ENCODE measurements at regions not wholly inside any gene's neighbourhood (a gene's known extent, or its start where the extent isn't known, plus 50 kb on each side); places are given as distances from the start of the nearest gene placed in this dataset.

DNA sequence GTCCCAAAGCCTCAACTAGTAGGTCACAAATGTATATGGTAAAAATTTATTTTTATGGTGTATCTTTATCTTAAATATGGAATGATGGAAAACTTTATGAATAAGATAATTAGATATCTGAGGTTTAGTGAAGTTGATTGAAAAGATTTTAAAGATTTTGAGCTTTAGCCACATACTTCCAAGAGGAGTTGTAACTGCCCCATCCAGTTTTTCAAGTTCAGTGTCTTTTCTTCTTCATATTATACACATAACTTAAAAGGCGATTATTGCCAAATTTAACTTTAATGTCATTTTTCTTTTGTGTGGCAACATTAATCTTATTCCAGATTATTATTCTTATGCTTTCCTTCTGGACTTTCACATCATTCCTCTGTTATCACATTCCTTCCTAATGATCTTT, 266.4 kb downstream of the TINAG start:
- no peak for DNase-seq

DNA sequence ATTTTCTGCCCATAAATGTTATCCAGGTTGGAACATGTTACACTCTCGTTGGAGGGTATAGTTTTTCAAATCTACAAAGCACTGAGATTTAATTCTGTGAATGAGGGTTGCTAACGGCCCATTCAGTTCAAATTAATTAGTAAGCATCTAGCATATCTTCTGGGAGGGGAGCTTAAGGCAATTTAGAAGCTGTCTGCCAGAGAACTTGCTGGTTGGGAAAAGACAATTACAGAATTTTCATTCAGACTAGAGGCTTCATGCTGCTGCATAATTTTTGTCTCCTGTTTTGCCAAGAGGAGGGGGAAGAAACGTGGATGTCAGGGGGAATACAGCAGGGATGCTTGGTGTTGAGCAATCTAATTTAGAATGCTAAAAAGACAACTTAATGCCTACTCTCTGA, 268.3 kb upstream of the FAM83B start:
- DNase-seq = no peak

DNA sequence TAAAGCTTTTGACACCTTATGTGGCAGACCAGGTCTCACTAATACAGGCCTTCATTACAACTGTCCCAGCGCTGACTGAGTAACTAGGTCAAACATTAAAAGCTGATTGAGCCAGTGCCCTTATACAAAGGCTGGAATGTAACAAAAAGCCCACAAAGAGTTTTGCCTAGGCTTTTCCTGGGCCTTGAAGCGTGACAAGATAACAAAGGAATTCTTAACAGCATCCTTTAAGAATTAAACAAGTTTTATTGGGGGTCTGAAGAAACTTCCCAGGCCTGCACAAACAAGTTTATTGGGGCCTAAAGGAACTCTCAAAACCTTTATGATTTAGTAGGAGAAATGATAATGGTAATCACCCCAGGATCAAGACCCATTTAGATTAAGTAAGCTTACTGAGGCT, 267.6 kb upstream of the FAM83B start:
- no peak for DNase-seq

DNA sequence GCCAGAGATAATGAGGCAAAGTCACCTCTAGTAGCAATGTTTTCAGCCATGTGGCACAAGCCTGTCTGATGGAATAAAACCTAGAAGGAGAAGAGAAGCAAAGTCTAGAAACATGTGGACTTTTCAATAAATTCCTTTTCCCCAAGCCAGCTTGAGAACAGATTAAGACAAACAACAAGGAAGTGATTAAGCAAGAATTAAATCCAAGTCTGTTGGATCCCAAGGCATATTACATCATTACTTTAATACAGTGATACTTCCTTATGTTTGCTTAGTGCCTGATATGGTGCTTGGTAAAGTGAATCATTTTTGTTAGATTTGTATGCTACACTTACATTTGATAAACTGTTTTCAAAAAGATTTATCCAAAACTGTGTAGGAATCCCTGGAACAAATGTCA, 260.3 kb upstream of the FAM83B start:
- no peak for DNase-seq

DNA sequence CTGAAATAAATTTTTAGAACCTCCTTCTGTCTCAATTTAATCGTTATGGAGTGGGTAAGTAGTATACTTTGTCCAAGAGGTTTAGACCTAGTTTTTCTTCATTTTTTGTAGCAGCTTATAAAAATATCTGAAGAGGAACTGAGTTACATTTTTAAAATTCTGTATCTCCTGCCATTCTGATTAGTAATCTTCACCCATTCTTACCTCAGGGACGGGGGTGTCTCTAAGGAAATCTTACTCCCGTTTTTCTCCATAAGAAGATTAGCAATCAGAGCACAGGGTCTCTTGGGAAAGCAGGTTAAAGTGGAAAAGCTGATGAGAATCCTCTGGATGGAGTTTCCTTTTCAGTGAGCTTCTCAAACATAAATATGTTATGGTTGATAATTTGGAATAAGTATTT, 259.3 kb upstream of the FAM83B start:
- DNase-seq = no peak

DNA sequence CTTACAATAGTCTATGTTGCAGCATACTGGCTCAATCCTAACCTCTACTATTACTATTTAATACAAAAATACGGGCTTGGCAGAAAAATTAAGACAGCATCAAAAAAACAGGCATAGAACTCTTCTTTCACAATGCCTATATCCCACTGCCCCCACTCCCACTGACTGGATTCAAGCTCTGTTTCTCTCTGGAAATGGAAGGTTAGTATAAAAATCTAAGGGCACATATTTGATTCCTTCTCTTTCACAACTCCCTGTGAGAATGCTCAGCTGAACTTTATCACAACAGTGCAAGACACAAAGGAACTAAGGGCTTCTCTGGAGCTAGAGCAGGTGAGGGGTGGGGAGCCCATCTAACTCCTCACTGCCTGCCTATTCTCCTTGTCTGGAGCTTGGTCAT, 258.4 kb upstream of the FAM83B start:
- DNase-seq = no peak

DNA sequence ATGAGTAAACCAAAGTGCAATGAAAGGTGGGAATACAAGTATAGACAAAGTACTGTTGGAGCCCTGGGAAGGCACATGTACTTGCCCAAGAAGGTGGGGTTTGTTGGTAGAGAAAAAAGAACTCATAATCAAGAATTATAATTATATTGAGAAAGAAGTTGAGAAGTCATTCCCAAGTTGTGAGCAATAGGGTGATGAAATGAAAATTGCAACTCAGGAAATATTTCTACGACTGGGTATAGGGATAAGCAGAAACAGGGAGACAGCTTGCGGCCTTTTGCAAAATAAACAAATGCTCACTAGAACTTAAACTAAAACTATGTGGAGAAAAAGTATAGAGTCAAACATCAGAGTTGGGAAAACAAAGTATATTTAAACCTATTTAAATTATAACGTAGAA, 250.7 kb upstream of the FAM83B start:
- DNase-seq = no peak

DNA sequence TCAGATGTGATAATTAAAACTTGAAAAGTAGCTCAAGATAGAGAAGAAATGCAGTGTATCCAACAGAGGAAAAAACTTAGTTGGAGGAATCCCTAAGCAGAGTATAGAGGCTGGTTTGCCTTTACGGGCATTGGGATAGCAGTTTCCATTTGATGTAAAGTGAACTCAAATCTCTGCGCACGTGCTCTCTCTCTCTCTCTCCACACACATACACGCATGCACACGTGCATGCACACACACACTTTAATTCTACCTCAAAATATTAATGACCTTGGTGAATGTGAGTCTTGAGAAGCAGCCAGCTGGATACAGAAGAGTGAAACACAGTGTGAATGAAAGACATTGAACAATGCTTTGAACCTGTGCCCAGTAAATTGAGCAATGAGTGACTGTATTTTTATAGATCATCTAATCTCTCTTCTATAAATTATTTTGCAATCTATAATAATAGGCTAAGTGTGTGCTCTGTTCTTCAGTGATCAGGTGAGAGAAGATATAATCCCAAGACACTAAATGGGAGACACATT, 247.7 kb upstream of the FAM83B start:
- DNase-seq = no peak

DNA sequence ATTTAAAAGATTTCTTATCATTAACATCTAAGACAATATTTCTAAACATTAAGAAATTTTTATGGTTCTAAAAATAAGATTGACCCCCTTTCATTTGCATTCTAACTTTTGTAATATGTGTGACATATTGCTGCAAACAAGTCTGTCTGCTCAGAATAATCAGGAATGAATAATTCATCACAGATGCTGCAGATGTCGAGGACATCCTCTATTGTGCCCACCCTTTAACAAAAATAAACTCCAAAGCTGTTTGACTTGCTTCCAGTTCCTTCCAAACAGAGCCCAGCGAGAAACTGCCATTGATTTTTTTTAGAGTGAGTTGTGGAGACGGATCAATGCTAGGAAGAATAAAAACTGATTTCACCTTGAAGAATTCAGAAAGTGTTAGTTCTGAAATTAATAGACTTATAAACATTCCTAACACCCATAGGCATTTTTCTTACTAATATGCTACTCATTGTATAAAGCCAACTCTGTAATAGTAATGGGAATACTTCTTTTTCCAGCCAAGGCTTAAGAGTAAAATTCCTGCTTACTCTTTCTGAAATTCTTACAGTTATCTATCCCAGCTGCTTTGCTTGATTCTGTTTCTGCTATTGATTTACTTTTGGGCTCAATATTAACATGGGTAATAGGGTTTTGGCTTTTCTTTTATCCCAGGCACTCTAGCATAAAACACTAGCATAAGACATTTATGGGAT, 244.8 kb upstream of the FAM83B start:
- no peak for DNase-seq

DNA sequence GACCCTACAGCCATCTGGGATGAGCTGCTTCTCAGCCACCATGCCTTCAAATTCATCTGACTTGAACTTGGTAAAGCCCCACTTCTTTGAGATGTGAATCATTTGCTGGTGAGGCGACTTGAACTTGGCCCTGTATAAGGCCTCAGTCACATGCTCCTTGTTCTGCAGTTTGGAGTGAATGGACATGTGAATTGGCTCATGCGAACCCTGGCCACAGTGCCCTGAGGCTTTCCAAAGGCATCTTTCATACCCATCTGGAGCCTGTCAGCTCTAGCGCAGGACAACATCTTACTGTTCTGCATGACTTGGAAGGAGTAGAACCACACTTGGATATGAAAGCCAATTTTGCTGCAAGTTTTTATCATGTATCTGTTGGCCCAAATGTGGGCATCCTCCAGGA, 244.0 kb upstream of the FAM83B start:
- no peak for DNase-seq

DNA sequence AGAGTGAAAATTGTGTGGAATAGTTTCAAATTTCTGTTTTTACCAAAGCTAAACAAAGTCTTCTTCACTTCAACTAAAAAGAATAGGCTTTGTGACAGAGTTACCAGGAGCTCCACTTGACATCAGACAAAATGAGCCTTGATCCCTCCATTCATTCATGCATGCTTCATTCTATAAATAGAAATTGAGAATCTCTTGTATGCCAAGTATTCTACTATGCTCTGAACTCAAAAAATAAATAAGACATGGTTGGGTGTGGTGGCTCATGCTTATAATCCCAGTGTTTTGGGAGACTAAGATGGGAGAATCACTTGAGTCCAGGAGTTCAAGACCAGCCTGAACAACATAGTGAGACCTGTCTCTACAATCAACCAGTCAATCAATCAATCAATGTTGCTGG, 236.6 kb upstream of the FAM83B start:
- DNase-seq = no peak

DNA sequence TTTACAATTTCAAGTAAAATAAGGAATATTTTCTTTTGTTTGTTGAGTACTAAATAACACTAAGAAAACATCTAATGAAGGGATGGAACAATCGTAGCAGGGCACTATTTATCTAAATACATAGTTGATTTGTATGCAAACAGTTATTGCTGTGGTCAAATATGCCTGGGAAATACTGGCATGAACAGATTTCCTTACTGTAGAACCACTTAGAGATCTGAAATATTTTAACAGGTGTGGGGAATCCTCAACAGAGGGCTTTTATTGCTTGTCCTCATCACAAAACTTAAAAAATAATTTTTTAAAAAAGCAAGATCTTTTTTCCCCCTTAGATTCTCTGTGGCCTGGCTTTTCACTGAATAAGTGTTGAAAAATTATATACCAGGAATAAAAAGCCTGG, 233.0 kb upstream of the FAM83B start:
- DNase-seq = no peak

DNA sequence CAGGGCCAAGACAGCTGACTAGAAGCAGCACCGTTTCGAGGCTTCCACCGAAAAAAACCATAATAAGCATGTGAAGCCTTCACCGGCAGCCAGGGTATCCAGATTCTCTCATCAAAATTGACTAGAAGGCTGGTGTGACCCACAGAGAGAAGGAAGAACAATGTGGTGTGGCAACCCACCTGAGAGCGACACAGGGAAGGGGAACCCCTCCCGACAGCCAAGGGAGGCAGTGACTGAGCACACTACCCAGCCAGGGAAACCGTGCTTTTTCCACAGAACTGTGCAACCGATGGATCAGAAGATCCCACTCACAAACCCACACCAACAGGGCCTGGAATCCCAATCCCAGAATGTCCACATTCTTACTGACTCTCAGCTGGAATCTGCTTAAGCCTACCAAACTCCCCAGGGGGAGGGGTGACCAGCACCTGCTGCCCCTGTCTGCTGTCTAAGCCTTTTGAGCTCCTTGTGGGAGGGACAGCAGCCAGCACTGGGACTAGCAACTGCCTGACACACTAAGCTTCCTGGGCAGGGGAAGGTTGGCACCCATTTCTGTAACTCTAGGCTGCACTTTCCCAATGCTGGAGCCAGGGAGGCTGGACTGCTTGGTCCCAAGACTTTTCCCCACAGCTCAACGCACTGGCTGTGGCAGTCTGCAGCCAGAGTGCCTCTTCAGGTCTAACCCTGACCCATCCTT, 231.9 kb upstream of the FAM83B start:
- no peak for DNase-seq

DNA sequence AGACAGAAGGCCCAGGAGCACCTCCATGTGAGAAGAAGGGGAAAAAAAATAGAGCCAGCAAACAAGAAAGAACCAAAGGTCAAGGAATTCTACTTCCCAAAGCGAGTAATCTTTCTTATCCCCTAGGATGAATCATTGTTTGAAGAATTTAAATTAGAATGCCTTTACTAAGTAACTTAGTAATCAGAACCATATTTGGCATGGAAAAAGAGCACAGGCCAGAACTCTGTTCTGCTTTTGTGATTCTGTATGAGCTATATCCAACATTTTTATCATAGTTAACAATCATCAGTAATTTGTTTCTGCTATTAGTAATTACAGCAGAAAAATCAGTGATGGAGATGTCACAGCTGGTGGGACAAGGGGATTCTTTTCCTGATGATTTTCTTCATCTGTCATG, 228.8 kb upstream of the FAM83B start:
- no peak for DNase-seq

DNA sequence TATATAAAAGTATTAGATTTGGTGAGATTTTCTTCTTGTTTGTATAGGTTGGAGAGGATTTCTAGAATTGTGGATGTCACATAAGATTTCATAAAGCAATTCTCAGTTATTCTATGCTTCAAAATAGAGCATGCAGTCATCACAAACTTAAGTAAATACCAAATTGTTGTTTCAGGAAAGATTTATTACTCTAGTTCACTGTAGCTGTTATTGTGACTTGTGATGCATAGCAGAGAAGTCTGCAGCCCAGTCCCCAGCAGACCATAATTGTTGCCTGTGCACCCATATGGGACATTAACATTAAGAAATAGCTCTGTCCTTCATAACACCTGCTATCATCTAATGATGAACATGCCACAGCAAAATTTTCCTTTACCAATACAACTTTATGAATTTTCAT, 228.0 kb upstream of the FAM83B start:
- no peak for DNase-seq

DNA sequence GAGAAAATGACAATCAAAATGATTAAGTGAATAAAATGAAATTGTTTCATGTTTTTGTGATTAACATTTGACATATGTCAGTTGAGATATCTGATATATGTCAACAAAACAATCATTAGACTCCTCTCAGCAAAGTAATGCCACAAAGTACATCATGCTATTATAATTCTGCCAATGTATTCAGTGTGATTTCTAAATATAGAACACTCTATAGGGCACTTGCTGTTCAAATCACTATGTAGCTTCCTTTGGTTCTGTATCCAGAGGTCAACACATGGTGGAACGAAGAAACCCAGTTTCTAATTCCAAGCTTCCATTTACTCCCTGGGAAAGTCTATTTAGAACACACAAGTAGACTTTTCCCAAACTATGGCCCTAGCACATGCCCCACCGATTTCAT, 227.5 kb upstream of the FAM83B start:
- DNase-seq = no peak

DNA sequence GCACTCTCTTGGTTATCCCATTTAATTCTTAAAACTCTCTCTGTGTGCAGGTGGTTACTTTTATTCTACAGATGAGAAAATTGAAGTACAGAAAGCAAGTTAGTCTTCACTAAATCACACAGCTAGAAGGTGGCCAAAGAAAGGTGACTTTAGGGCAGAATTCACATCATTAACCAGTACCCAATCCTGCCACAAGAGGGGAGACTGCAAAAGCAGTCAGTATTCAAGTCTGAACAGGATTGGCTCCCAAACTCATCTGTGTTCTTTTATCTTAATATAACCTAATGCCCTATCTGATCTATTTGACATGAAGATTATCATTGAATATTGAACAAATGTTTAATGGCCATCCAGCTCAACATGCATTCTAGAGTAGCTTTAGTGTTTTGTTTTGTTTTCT, 225.3 kb upstream of the FAM83B start:
- DNase-seq = no peak

DNA sequence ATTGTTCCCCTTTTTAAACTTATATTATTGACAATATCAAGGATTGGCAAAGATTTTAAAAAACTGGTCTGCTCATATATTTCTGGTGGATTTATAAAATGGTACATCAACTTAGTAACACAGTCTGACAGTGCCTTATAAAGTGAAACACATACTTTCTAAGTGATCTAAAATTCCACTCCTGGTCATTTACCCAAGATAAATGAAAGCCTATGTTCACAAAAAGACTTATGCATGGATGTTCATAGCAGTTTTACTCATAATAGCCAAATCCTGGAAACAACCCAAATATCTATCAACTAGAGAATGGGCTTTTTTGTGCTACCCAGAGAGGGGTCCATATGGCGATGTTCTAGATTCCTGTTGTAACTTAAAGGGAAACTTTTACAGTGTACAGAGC, 222.4 kb upstream of the FAM83B start:
- no peak for DNase-seq

DNA sequence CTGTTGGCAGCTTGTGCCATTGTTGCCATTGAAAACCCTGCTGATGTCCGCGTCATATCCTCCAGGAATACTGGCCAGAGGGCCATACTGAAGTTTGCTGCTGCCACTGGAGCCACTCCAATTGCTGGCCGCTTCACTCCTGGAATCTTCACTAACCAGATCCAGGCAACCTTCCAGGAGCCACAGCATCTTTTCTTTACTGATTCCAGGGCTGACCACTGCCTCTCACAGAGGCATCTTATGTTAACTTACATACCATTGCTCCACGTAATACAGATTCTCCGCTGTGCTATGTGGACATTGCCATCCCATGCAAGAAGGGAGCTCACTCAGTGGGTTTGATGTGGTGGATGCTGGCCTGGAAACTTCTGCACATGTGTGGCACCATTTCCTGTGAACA, 221.8 kb upstream of the FAM83B start:
- no peak for DNase-seq

DNA sequence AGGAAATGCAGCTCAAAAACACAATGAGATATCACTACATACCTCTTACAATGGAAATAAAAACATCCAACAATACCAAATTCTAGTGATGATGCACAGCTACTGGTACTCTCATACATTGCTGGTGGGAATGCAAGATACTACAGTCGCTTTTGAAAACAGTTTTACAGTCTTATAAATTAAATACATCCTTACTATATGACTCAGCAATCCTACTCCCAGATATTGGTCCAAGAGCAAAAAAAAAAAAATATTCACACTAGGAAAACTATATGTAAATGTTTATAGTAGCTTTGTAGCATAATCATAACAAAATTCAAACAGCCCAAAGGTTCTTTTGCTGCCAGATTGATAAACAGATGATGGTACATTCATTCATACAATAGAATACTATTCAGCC, 217.4 kb upstream of the FAM83B start:
- no peak for DNase-seq

DNA sequence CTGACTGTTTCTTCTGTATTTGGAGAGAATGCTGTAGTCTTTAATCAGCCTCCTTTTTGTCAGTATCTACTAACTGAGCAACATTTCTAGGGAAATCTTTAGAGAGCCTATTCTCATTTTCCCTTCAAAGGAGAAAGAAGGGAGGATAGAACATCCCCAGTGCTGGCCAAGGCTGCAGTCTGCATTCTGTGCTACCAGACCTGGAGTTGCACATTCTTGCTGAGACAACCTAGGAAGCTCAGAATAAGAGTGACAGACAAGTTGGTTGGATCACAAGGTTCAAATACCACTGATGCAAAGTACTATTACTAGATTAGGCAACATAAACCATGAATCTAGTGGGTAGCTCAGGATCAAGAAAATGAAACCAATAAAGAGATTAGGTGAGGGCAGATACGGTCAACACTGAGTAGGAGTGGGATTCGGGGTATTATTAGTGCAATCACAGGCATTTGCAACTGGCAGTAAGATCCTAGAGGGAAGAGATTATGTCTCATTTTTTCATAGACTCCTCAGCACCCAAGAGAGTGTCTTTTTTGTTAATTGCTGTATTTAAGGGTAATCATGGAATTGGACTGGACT, 213.5 kb upstream of the FAM83B start:
- DNase-seq = no peak

DNA sequence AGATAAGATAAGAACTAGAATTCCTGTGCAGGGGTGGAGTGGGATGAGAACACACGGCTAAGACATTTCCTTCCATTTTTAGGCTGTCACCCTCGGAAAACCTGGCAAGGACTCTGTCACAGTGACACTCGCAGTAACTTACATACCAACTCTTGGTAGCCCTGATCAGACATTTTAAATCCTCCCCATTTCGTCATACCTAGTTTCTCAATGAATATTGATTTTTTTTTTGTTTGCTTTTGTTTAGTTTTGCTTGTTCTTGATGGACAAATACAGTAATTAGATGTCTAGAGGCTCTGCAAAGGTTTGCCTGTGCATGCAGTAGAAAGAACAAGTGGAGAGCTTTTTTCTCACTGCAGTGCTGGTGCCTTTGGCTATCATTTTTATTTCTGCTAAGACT, 213.0 kb upstream of the FAM83B start:
- DNase-seq = no peak

DNA sequence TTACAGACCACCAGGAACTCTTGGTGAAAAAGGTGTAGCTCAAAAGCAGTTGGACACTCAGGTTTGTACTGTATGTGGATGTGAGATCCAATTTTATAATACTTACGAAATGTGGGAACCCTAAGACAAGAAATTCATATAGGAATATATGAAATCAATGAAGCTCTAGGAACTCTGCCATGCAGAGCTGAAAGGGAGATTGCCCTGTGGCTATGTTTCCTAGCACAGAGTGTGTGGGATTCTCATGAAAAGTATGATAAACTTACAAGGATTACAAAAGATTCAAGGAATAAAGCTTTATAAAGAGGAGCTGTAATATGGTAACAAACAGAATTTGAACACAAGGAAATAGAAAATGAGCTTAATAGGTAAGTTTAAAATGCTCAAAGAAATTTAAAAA, 205.7 kb upstream of the FAM83B start:
- DNase-seq = no peak
